ENCODE measurements at regions not wholly inside any gene's neighbourhood (a gene's known extent, or its start where the extent isn't known, plus 50 kb on each side); places are given as distances from the start of the nearest gene placed in this dataset.

DNA sequence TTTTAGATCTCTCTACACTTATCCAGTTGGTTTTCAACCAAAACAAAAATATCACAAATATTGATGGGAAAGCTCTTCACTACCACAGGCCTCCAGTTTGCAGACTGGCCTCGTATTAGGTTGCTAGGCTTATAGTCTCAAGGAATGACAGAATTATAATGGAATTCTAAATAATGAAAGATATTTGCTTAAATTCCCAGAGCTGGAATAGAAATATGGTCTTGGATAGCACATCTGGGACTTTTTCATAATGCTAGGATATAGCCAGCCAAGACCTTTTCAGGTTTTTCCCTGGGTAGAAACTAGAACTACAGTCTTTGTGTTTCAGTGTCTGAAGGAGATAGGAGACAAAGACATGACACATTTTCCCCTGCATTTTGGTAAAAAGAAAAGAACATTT lies 121.9 kb upstream of the STAC start:
- no peak overlapping the region for H3K14ac ChIP-seq (ENCODE audit: insufficient read length)
- H3K23me2 ChIP-seq (ENCODE audit: low read depth, low read length) = no peaks in the 10 kb centered on the region
- H2BK20ac ChIP-seq (ENCODE audit: low read length) = no peak overlapping the region
- H3K4me2 ChIP-seq (ENCODE audit: insufficient read depth in 1 of 2, low read depth in 2 of 2, low read length in 2 of 2) = no peak overlapping the region
- H3K27ac ChIP-seq (ENCODE audit: low read depth, low read length) = no peak overlapping the region
- no peak overlapping the region for H3K9ac ChIP-seq (replicated peaks in 1 of 4; ENCODE audit: extremely low read depth in 1 of 4, low read depth in 3 of 4, low read length in 3 of 4)
- no peaks in the 10 kb centered on the region for H3K79me1 ChIP-seq (ENCODE audit: low read depth, low read length)
- H3K9me3 ChIP-seq (ENCODE audit: insufficient read depth in 2 of 2, low read depth in 1 of 2, low read length in 1 of 2) = no peaks in the 10 kb centered on the region
- H3K79me2 ChIP-seq (ENCODE audit: control insufficient read depth in 1 of 2, insufficient read depth in 2 of 2, low read length in 2 of 2) = no peaks in the 10 kb centered on the region
- FAIRE-seq (no peak), DNase-seq (ENCODE audit: low read depth in 1 of 2, low spot score in 2 of 2) (no peak)
- no peak overlapping the region for H4K8ac ChIP-seq (ENCODE audit: extremely low read depth, insufficient read depth, low read length)
- no peak overlapping the region for H2AK5ac ChIP-seq (ENCODE audit: low read depth, low read length)
- H2BK12ac ChIP-seq (ENCODE audit: low read depth, low read length) = no peak overlapping the region
- H2BK15ac ChIP-seq (ENCODE audit: low read length) = no peak overlapping the region
- no peaks in the 10 kb centered on the region for H3K27me3 ChIP-seq (replicated peaks in 1 of 4; ENCODE audit: control insufficient read depth in 3 of 4, extremely low read depth in 1 of 4, insufficient read depth in 3 of 4, low read length in 3 of 4)
- H3K36me3 ChIP-seq (ENCODE audit: control insufficient read depth in 2 of 4, insufficient read depth in 4 of 4, low read length in 3 of 4) = no peaks in the 10 kb centered on the region
- no peak overlapping the region for H2AFZ ChIP-seq (ENCODE audit: low read length)
- no peak overlapping the region for H4K5ac ChIP-seq (ENCODE audit: insufficient read length, low read depth, low read length)
- no peak overlapping the region for H4K91ac ChIP-seq (replicated peaks; ENCODE audit: insufficient read length, low read length)
- POLR2A ChIA-PET (ENCODE audit: partially characterized antibody) = no interaction called here
- H3K23ac ChIP-seq (ENCODE audit: insufficient read length) = no peak overlapping the region
- no peak overlapping the region for H3K56ac ChIP-seq (replicated peaks; ENCODE audit: insufficient read length, low read depth, low read length)
- CTCF ChIA-PET (ENCODE audit: partially characterized antibody) = interaction anchor here (0.9 kb wide), 1 partner anchor 419 kb away, joined by 3 read pairs; no protein-coding TSS in a partner anchor
- 96% methylated on average over 1 of the region's 1 CpG; no CpG with 5 or more reads in 1 of the 2 experiments for WGBS, 2 experiments (ENCODE audit: extremely low coverage in 1 of 2, insufficient coverage in 1 of 2, insufficient read length in 1 of 2, insufficient replicate concordance in 2 of 2, low coverage in 1 of 2, low lambda C conversion rate in 2 of 2, missing lambda C conversion rate in 1 of 2)
- H3K4me1 ChIP-seq (replicated peaks in 1 of 4; ENCODE audit: control insufficient read depth in 3 of 4, insufficient read depth in 4 of 4, low read length in 3 of 4) = no peaks in the 10 kb centered on the region
- H3K4ac ChIP-seq (replicated peaks; ENCODE audit: insufficient read length, low read depth, low read length) = no peak overlapping the region
- H4K20me1 ChIP-seq (replicated peaks in 1 of 2; ENCODE audit: control insufficient read depth in 1 of 2, insufficient read depth in 2 of 2, low read length in 2 of 2) = no peaks in the 10 kb centered on the region
- TF ChIP-seq SIRT6 (IDR thresholded peaks at IDR 0.05; ENCODE audit: low read length) (no peak), ASH2L (IDR thresholded peaks at IDR 0.05; ENCODE audit: low read length) (no peak), SRF (IDR thresholded peaks at IDR 0.05; ENCODE audit: low read depth, low read length) (no peak), POLR2AphosphoS5 (IDR thresholded peaks at IDR 0.05; ENCODE audit: low read depth, low read length) (no peak), EZH2 (IDR thresholded peaks at IDR 0.05; ENCODE audit: low read depth, low read length, severe bottlenecking) (no peak), BCL11A (IDR thresholded peaks at IDR 0.05; ENCODE audit: low read depth in 2 of 2, low read length in 2 of 2) (no peak), SAP30 (IDR thresholded peaks at IDR 0.05; ENCODE audit: insufficient read depth, insufficient replicate concordance, low read length) (no peak), TEAD4 (IDR thresholded peaks at IDR 0.05; ENCODE audit: low read depth, low read length) (no peak)
- TF ChIP-seq, protein P1, sequence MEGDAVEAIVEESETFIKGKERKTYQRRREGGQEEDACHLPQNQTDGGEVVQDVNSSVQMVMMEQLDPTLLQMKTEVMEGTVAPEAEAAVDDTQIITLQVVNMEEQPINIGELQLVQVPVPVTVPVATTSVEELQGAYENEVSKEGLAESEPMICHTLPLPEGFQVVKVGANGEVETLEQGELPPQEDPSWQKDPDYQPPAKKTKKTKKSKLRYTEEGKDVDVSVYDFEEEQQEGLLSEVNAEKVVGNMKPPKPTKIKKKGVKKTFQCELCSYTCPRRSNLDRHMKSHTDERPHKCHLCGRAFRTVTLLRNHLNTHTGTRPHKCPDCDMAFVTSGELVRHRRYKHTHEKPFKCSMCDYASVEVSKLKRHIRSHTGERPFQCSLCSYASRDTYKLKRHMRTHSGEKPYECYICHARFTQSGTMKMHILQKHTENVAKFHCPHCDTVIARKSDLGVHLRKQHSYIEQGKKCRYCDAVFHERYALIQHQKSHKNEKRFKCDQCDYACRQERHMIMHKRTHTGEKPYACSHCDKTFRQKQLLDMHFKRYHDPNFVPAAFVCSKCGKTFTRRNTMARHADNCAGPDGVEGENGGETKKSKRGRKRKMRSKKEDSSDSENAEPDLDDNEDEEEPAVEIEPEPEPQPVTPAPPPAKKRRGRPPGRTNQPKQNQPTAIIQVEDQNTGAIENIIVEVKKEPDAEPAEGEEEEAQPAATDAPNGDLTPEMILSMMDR (IDR thresholded peaks at IDR 0.05; ENCODE audit: control extremely low read depth in 1 of 3, insufficient read depth in 1 of 3, low read depth in 1 of 3, low read length in 3 of 3) = no peak
- no peak overlapping the region for H3K4me3 ChIP-seq (ENCODE audit: extremely low read depth in 1 of 4, insufficient read depth in 2 of 4, low read depth in 3 of 4, low read length in 4 of 4)
- H2BK120ac ChIP-seq (replicated peaks; ENCODE audit: low read depth, low read length) = no peak overlapping the region
- H2BK5ac ChIP-seq (ENCODE audit: low read depth, low read length) = no peak overlapping the region
- H3K18ac ChIP-seq (ENCODE audit: extremely low read depth, low read length) = no peak overlapping the region

All from H1 (cell line).